ENCODE measurements at regions not wholly inside any gene's neighbourhood (a gene's known extent, or its start where the extent isn't known, plus 50 kb on each side); places are given as distances from the start of the nearest gene placed in this dataset.

DNA sequence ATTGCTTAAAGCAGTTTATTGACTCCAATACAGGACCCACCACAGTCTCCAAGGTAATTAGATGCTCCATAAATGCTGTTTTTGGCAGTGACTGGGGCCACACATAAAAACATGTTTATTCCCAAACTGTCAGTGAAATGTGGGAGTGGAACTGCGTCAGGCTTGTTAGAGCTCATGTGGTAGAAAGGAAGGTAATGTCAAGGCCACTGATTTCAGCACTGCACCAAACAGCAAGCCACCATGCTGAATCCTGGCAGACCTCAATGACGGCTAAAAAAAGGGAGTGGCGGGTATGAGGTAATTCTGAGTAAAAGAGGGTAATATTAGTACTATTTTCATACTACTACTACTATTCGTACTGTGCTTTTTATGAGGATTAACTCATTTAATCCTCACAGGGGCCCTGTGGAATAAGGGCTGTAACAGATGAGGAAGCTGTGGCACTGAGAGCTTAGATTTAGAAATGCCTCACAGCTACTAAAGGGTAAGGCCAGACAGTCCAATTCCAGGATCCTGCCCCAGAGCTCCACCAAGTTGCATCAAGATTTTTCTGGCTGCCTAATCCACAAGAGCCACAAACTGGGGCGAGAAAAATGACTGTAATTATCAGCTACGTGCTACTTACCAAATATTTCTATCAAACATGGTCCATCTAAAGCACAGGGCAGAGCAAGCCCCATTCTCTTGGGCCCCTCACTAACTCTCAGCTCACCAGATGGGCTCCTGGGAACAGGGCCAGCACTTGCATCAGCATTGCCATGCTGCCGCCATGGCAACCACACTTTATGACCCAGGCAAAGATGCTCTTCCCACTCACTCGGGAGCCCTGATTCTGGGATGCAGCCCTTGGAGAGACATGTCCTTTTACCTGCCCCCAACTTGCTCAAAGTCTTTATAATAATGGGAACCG lies 83.6 kb upstream of the SPATA12 start:
- no peak overlapping the region for H3K4me3 ChIP-seq (ENCODE audit: low read length)
- TF ChIP-seq ZNF274 (IDR thresholded peaks at IDR 0.05; ENCODE audit: low read depth, low read length): no peak

DNA sequence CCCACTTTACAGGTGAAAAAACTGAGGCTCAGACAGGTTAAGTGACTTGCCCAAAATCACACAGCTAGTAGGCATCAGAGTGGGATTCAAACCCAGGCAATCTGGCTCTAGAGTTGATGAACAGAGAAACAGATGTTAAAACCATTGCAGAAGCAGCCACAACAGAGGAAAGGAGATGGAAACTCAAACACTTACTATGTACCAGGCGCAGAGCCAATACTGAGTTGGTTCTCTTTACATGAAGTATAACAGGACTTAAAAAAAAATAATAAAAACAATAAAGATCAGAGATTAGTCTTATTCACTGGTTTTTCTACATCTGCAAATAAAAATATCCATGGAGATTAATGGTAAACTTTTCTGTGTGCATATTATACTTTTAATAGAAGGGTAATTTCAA lies 84.9 kb upstream of the SPATA12 start:
- H3K4me3 ChIP-seq (ENCODE audit: low read length): no peak overlapping the region
- no peak for TF ChIP-seq ZNF274 (IDR thresholded peaks at IDR 0.05; ENCODE audit: low read depth, low read length)

DNA sequence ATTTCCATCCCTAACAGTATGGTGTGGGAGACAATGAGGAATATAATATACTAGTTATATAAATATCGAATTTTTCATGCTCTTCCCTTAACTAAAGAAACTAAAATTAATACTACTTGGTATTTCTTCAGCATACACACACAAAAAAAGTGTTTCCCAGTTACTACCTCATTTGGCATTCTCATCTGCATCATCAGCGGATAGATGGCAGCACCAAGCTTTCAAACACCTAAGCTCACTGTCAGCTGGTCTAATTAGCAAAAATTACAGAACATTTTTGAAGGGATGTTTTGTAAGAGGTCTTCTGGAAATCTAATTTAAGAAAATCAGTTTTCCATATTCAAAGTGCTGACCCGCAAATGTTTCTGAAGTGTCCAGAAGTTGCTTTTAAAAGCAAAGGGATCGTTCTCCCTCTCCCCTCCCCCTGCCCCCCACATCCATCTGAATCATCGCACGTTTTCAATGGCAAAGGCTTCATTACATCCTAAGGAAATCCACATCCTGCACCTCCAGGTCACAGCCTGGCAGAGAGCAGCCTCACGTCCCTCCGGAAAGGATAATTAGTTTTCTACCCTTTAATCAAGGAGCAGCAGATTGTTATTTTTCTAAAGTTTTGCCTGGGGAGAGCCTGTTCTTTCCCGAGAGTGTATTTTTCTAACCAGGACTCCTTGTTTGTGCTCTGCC lies 86.1 kb upstream of the SPATA12 start:
- H3K4me3 ChIP-seq (ENCODE audit: low read length): no peak overlapping the region
- no peak for TF ChIP-seq ZNF274 (IDR thresholded peaks at IDR 0.05; ENCODE audit: low read depth, low read length)

DNA sequence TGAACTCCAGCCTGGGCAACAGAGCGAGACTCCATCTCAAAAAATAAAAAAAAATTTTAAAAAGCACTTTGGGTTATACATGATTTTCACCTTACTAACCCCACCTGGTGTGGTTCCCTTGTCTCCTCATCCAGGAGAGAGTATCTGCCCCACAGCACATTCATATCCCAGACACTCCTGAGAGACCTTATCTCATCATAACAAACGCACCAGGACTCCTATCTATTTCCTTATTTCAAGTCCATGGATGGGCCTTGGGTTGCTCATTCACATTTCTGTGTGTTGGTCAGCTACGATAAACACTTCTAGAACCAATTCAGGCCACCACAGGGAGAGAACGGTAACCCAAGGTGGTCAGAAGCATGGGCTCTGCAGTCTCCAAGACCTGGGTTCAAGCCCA lies 88.6 kb upstream of the SPATA12 start:
- no peak overlapping the region for H3K4me3 ChIP-seq (ENCODE audit: low read length)
- TF ChIP-seq ZNF274 (IDR thresholded peaks at IDR 0.05; ENCODE audit: low read depth, low read length): no peak

DNA sequence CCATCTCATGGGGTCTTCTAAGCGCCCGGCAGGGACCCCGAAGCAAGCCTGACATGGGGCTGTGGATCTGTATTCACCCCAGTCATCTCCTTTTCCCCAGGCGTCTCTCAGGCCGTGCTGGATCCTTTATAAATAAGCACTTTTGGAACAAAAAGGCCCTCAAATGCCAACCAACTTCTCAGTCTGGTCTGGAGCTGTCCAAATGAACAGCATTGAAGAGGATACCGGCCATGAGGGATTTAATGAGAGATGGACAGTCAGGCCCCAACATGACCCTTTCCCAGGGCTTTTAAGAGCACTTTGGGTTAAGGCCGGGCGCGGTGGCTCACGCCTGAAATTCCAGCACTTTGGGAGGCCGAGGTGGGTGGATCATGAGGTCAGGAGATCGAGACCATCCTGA lies 89.2 kb upstream of the SPATA12 start:
- H3K4me3 ChIP-seq (ENCODE audit: low read length): no peak overlapping the region
- no peak for TF ChIP-seq ZNF274 (IDR thresholded peaks at IDR 0.05; ENCODE audit: low read depth, low read length)

DNA sequence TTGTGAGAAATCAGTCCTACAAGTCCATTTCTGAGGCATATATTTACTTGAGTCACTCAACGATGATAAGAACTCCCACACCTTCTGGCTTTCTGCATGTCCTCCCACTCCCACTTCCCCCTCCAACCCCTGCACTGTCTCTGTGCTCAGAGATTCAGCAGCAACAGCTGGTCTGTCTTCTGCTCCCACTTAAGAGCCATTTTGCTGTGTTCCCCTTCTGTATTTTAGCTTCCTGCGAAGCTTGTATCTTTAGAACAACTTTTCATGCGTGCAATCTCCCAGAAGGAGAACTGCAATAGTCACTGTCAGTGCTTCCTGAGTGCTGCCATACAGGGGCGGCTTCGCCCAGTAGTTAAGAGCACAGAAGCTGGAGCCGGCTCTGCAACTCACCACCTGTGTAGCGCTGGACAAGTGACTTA lies 90.0 kb upstream of the SPATA12 start:
- H3K4me3 ChIP-seq (ENCODE audit: low read length): no peak overlapping the region
- TF ChIP-seq ZNF274 (IDR thresholded peaks at IDR 0.05; ENCODE audit: low read depth, low read length): no peak

DNA sequence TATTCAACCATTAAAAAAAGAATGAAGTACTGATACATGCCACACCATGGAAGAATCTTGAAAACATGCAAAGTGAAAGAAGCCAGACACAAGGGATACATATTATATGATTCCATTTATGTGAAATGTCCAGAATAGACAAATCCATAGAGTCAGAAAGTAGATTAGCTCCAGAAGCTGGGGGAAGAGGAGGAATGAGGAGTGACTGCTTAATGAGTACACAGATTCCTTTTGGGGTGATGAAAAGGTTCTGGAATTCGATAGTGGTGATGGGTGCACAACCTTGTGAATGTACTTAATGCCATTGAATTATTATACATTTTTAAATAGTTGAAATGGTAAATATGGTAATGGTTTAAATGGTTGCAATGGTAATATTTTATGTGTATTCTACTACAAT lies 90.6 kb upstream of the SPATA12 start:
- no peak overlapping the region for H3K4me3 ChIP-seq (ENCODE audit: low read length)
- TF ChIP-seq ZNF274 (IDR thresholded peaks at IDR 0.05; ENCODE audit: low read depth, low read length): no peak

DNA sequence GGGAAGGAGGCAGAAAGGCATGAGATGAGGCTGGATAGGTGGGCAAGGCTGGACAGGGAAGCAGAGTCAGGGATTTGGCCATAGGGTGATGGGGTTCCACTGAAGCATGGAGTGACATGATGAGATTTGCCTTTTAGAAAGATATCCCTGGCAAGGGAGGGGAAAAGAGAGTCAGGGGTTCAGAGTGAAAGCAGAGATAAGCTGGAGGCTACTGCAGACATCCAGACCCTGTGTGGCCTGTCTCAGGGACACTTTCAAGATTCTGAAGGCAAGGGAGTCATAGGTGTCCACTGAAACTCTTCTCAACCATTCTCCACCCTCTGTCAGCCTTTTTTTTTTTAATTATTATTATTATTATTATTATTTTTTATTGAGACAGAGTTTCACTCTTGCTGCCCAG lies 94.0 kb upstream of the SPATA12 start:
- no peak overlapping the region for H3K4me3 ChIP-seq (ENCODE audit: low read length)
- TF ChIP-seq ZNF274 (IDR thresholded peaks at IDR 0.05; ENCODE audit: low read depth, low read length): no peak

DNA sequence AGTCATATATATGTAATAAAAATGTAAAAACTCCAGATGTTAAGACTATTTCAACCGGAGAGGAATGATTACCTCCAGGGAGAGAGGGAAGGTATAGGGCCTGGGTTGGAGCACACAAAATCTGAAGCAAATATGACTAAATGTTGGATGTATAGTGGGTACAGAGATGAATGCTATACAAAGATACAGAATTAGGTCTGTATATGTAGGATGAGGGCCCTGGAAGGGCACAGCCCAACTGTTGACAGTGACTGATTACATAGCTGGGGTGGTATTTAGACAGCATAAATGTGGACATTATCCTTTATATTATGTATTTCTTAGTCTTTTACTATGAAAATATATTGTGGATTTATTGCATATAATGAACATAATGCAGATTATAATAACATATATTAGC lies 94.4 kb upstream of the SPATA12 start:
- TF ChIP-seq ZNF274 (IDR thresholded peaks at IDR 0.05; ENCODE audit: low read depth, low read length): no peak
- H3K4me3 ChIP-seq (ENCODE audit: low read length): no peak overlapping the region

DNA sequence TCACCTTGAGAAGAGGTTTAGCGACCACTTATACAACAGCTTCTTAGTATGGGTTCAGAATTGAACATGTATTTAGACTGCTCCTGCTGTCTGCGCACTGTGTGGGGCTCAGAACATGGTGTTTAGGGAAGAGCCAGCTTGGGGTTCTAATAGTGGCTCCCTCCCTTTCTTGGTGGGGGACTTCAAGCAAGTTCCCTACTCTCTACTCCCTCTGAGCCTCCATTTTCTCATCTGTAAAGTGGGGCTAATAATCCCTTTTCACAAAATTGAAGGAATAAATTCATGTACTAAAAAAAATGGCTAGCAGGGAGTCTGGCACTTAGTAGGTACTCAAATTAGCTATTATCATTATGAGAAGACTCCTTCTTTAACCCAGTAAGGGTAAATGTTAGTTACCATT lies 97.5 kb upstream of the SPATA12 start:
- no peak overlapping the region for H3K4me3 ChIP-seq (ENCODE audit: low read length)
- TF ChIP-seq ZNF274 (IDR thresholded peaks at IDR 0.05; ENCODE audit: low read depth, low read length): no peak

DNA sequence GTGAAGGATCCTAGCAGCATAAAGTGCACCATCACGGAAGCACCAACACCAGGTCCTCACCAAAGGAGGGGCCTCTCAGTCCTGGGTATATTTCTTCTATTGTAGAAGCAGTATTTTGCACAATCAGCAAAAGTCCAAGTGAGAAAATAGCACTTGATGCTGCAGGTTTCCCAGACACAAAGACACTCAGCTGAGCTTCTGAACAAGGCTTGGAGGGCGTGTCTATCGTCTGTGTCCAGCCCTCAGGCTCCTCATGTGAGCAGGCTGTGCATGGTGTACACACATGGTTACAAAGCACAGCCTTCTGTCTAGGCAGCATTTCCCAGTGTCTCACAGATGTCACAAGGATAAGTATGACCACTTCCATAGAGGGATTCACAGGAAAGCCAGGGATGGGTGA lies 98.3 kb upstream of the SPATA12 start:
- H3K4me3 ChIP-seq (ENCODE audit: low read length): no peak overlapping the region
- TF ChIP-seq ZNF274 (IDR thresholded peaks at IDR 0.05; ENCODE audit: low read depth, low read length): no peak

DNA sequence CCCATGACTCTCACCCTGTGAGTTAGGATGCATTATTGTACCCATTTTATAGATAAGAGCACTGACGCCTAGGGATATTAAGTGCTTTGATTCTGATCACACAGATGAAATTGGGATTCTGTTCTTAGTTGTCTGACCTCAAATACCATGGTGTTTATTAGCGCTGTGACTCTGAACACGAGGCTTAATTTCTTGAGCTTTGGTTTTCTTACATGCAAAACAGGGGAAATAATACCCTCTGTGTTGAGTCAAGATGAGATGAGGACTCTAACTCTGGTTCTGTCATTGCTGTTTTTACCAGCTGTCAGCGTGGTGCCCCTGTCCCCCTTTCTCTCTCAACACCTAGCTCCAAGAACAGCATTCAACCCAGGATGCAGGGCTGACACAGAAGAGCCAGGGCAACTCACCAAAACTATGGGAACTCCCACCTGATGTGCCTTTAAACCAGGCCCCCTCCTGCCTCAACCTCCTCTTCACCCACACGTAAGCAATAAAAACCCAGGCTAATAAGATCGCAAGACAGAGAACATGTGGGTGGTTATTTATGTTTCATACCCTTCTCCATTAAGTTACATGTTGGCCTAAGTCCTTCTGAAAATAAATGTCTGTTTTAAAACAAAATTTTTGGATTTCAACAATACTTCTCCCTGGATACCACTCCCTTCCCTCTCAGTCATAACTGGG lies 100.1 kb upstream of the SPATA12 start:
- TF ChIP-seq ZNF274 (IDR thresholded peaks at IDR 0.05; ENCODE audit: low read depth, low read length): no peak

DNA sequence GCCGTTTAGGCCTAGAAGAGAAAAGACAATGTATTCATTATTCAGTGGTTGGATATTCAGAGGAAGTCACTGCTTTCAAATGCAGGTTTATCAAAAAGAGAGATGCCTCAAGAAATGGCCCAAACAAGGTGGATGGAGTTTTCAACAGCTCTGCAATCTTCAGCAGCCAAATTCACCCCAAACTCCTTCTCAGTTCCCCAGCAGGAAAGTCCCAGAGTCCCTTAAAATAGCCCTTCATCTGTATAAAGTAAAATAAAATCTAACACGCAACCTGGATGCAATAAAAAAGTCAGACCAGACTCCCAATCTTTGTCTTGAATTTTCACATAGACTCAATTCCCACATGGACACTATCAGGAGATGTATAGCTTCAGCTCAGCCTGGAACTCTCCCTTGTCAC lies 101.6 kb upstream of the SPATA12 start:
- H3K4me3 ChIP-seq (ENCODE audit: low read length): no peak overlapping the region
- TF ChIP-seq ZNF274 (IDR thresholded peaks at IDR 0.05; ENCODE audit: low read depth, low read length): no peak

More for the DNA sequence above, 100.1 kb upstream of the SPATA12 start:
- H3K4me3 ChIP-seq (ENCODE audit: low read length): no peak overlapping the region

DNA sequence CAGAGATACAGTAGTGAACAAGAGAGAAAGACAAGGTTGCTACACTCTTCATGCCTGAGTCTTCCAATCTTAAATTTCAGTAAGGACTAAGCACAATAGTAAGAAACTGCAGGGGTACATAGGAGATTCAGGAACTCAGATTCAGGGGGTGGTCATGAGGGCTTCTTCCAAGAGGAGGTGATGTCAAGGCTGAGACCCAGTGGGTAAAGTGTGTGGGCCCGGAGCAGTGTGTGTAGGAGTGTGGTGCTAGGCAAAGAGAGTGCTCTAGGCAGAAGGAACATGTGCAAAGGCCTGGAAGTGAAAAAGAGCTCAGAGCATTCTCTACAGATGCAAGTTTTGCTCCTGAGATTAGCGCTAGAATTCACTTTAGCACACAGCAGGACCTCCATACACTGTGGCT lies 102.9 kb upstream of the SPATA12 start:
- TF ChIP-seq ZNF274 (IDR thresholded peaks at IDR 0.05; ENCODE audit: low read depth, low read length): no peak
- no peak overlapping the region for H3K4me3 ChIP-seq (ENCODE audit: low read length)

DNA sequence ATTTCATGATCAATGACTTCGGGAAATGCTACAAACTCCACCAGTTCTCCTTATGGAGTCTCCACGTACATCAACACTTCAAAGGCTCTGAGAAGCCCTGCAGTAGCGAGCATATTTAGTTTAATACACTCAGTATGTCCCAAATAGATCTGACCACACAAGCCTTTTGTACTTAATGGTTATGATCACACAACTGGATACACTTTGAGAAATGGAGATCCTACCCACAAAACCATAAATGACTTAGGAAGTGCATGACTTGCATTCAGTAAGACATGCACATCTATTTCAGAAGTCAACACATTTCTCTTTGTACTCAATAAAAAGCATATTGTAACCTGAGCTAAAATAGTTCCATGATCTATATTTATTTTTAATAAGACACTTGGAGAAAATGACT lies 103.6 kb upstream of the SPATA12 start:
- no peak for TF ChIP-seq ZNF274 (IDR thresholded peaks at IDR 0.05; ENCODE audit: low read depth, low read length)
- no peak overlapping the region for H3K4me3 ChIP-seq (ENCODE audit: low read length)

All from GM08714 (cell line).